Bronchial epithelial cell (primary cell): ENCODE measurements at regions not wholly inside any gene's neighbourhood (a gene's known extent, or its start where the extent isn't known, plus 50 kb on each side); places are given as distances from the start of the nearest gene placed in this dataset.

Experiments used
- DNase-seq: peaks from one replicate; pipeline ENCODE4 v3.0.0-alpha.2; 2010; ENCODE audit warnings: low read depth
- FAIRE-seq: peaks from 2 replicates; lab custom pipeline; 2011; peaks lifted over from hg19 to GRCh38; lab: Jason Lieb, UNC
- H3K27me3 ChIP-seq: 2 replicates; pipeline ENCODE4 v1.5.1; 2011; ENCODE audit warnings: low read length; ENCODE audit not compliant: control insufficient read depth, insufficient read depth
- H3K36me3 ChIP-seq: 2 replicates; pipeline ENCODE4 v1.5.1; 2011; ENCODE audit warnings: low read length; ENCODE audit not compliant: control insufficient read depth, insufficient read depth
- H3K4me3 ChIP-seq: 2 replicates; pipeline ENCODE4 v1.5.1; 2011; ENCODE audit warnings: mild to moderate bottlenecking, low read depth, low read length, control low read depth
- TF ChIP-seq, protein P1 (sequence below): IDR thresholded peaks from 2 replicates; pipeline ENCODE4 v1.5.1; 2011; ENCODE audit warnings: mild to moderate bottlenecking, moderate library complexity, low read length, control low read depth, inconsistent platforms; ENCODE audit not compliant: insufficient read depth, severe bottlenecking

DNA sequence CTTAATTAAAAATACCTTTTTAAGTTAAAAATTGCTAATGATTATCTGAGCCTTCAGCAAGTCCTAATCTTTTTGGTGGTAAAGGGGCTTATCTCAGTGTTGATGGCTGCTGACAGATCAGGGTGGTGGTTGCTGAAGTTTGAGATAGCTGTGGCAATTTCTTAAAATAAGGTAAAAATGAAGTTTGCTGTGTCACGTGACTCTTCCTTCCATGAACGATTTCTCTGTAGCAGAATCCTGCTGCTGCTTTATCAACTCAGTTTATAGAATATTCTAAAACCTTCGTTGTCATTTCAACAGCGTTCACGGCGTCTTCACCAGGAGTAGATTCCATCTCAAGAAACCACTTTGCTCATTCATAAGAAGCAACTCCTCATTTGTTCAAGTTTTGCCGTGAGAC, 110.1 kb downstream of the SUCNR1 start:
- FAIRE-seq: no peak
- no peaks in the 10 kb centered on the region for H3K36me3 ChIP-seq
- DNase-seq: no peak
- no peaks in the 10 kb centered on the region for H3K27me3 ChIP-seq
- no peak overlapping the region for H3K4me3 ChIP-seq
- TF ChIP-seq, protein P1, sequence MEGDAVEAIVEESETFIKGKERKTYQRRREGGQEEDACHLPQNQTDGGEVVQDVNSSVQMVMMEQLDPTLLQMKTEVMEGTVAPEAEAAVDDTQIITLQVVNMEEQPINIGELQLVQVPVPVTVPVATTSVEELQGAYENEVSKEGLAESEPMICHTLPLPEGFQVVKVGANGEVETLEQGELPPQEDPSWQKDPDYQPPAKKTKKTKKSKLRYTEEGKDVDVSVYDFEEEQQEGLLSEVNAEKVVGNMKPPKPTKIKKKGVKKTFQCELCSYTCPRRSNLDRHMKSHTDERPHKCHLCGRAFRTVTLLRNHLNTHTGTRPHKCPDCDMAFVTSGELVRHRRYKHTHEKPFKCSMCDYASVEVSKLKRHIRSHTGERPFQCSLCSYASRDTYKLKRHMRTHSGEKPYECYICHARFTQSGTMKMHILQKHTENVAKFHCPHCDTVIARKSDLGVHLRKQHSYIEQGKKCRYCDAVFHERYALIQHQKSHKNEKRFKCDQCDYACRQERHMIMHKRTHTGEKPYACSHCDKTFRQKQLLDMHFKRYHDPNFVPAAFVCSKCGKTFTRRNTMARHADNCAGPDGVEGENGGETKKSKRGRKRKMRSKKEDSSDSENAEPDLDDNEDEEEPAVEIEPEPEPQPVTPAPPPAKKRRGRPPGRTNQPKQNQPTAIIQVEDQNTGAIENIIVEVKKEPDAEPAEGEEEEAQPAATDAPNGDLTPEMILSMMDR: no peak

GRCh38 chr3:151985787-151986430, 112.5 kb downstream of the SUCNR1 start:
- no peak for DNase-seq
- TF ChIP-seq, protein P1: no peak
- no peak for FAIRE-seq
- H3K36me3 ChIP-seq: no peaks in the 10 kb centered on the region
- no peaks in the 10 kb centered on the region for H3K27me3 ChIP-seq
- no peak overlapping the region for H3K4me3 ChIP-seq

GRCh38 chr3:151987893-151988292, 114.5 kb downstream of the SUCNR1 start:
- Histone ChIP-seq H3K4me3 (no peak overlapping the region), H3K27me3 (no peaks in the 10 kb centered on the region), H3K36me3 (no peaks in the 10 kb centered on the region)
- no peak for DNase-seq
- TF ChIP-seq, protein P1: no peak
- no peak for FAIRE-seq

DNA sequence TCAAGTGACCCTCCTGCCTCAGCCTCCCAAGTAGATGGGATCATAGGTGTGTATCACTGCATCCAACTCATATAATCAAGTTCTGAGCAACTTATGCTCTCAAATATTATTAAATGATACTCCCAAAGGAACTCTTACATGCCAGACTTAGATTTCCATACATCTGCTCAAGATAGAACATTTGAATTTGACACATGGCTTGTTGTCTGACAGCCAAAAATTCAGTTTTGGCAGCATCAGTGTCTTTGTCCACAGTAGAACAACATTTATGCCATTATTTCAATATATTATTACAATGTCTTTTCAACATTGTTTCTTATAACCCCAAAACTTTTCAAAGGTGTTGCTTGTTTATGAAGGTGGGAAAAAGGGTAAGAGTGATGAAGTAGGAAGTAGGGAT, 116.2 kb downstream of the SUCNR1 start:
- FAIRE-seq (no peak), DNase-seq (no peak)
- Histone ChIP-seq H3K4me3 (no peak overlapping the region), H3K36me3 (no peaks in the 10 kb centered on the region), H3K27me3 (no peaks in the 10 kb centered on the region)
- TF ChIP-seq, protein P1: no peak

- no peaks in the 10 kb centered on the region for H3K36me3 ChIP-seq
- DNase-seq (no peak), FAIRE-seq (no peak)
- H3K27me3 ChIP-seq: no peaks in the 10 kb centered on the region
- H3K4me3 ChIP-seq: no peak overlapping the region
- TF ChIP-seq, protein P1: no peak
Measured at GRCh38 chr3:151990696-151991376, 117.4 kb downstream of the SUCNR1 start.
